GM21717 (cell line): ENCODE measurements at regions not wholly inside any gene's neighbourhood (a gene's known extent, or its start where the extent isn't known, plus 50 kb on each side); places are given as distances from the start of the nearest gene placed in this dataset.

Source experiments
- ATAC-seq: cut with Tn5 transposase; IDR thresholded peaks from one replicate; pipeline ENCODE4 v1.9.1; 2021; ENCODE audit warnings: mild to moderate bottlenecking, moderate library complexity; ENCODE audit not compliant: unreplicated experiment

DNA sequence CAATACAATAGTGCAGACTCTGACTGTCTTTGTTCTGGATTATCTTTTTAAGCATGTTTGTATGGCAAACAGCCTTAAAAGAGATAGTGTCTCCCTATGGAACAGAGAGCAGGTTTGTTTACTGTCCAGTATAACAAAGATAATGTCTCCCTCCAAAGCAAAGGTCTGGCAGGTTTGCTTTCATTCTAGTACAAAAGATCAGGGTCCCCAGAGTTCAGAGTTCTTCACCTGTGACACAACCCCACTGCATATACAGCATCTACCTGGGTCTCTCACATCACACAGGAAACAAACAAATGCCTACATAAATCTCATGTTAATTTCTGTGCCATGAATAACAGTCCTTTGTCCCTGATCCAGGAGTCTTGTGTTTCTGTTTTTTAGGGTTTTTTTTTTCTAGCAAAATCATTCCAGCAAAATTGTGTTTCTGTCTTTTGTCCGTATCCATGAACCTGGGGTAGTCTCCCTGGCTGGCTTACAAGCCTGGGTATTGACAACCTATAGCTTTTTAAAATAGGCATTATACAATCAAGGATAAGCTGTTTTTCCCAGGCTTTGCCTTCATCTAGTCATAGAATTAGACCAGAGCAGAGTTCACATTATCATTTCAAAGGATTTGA lies 89.4 kb upstream of the PTBP2 start:
- ATAC-seq = no peak

DNA sequence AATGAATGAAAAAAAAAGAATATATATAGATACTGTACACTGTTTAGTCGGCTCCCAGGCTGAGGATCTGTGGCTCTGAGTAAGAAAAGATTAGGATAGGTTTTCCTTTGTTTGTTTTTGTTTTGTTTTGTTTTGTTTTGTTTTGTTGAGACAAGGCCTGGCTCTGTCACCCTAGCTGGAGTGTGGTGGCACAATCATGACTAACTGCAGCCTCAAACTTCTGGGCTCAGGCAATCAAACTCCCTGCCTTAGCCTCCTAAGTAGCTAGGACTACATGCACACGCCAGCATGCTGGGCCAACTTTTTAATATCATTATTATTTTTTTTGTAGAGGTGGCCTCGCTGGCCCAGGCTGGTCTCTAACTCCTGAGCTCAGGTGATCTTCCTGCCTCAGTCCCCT lies 87.9 kb upstream of the PTBP2 start:
- ATAC-seq = no peak

DNA sequence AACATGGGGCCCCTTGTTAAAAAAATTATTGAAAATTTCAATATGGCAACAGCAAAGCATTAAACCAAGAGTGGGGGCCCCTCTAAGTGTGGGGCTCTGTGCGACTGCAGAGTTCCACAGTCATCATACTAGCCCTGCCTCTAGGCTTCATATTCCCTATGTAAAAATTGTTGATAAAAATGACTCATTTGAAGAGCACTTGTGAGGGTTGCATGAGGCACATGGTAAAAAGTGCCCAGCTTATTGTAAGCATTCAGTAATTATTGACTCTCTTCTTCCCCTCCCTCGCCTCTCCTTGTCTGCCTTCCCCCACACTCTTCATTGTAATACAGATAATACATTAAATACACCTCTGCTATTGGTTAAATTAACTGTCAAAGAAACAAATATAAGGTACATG lies 86.7 kb upstream of the PTBP2 start:
- ATAC-seq = no peak

DNA sequence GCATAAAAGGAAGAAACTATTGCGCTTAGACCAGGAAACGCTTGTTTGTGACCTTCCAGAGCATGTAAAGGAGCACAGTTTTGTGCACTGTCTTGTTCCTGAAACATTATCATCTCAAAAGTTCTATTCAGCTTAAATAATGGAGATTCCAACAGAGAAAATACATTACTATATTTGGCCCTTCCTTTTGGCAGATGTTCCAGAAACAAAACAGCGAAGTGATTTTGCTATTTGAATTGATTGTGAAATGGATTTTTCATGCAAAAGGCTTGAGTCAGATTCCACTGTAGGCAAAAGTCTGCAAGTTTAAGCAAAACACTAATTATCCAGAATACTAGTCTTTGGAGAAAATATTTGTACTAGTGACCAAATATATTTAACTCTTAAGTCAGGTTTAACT lies 80.3 kb upstream of the PTBP2 start:
- no peak for ATAC-seq

DNA sequence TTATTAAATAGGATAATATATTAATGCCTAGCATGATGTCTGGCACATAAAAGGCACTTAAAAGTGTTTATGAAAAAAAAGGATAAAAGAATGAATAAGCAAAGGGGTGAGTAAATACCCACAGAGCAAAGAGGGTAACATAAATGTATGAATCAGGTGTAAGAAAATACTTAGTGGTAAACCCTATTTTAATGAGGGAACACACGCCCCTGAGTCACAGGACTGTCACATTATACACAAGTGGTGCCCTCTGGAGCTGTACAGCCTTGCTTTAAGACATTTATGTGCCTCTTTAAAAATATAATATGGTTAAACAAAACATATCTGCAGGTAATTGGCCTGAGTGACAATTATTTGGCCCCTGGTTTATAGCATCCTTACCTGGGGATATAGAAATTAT lies 78.1 kb upstream of the PTBP2 start:
- ATAC-seq = no peak

DNA sequence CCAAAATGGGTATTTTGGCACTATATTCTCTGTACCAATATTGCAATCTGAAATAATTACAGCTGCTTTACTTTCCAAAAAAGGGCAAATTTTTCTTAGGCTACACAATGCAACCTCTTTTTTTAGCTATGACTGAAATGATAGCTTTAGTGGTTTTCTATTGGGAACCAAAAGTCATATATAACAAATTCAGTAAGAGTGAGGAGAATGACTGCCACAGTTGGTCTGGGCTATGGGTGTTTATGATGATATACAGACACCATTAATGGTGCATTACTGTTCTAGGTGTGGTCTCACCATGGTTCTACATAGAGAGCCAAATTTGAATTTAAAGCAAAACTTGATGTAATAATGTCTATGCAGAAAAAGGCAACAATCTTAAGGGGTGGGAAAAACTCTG lies 72.3 kb upstream of the PTBP2 start:
- no peak for ATAC-seq

DNA sequence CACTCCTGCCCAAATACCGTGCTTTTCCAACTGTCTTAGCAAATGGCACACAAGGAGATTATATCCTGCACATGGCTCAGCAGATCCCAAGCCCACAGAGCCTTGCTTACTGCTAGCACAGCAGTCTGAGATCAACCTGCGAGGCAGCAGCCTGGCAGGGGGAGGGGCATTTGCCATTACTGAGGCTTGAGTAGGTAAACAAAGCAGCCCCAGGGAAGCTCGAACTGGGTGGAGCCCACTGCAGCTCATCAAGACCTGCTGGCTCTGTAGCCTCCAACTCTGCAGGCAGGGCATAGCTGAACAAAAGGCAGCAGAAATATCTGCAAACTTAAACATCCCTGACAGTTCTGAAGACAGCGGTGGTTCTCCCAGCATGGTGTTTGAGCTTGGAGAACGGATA lies 70.1 kb upstream of the PTBP2 start:
- no peak for ATAC-seq

DNA sequence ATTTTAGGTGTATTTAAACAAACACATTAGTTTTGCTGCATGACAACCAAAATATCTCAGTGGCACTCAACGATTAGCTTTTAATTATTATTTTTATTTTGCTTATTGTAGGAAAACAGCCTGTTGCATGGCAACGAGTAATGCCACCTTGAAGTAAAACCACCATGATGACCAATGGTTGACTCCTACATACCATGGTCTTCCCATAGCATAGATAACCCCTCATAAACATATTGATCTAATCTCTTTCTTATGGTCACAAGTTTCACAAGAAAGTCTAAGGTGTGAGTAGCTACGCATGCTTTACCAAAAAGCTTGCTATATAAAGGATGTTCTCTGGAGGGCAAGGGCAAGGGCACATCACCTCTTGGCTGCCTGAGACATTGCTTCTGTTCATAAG lies 61.5 kb upstream of the PTBP2 start:
- no peak for ATAC-seq

DNA sequence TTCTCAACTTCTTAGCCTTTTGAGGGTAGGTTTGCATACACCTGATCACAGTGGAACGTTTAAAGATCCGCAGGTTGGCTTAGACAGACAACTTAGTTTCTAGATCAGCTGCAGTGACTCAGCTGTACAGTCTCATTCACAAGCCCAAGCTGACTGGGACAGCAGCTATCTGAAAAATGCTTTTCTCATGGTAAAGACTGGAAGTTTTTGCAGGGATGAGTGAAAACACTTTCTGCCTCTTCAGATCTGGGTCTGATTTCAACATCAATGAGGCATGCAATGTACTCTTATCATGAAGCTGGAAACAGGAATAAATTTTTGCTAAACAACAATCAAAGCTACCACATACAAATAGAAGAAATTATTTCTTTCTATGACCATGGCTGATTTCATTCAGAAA lies 61.1 kb upstream of the PTBP2 start:
- ATAC-seq = no peak
